Heart right ventricle (tissue), 16 donors: ENCODE measurements at regions not wholly inside any gene's neighbourhood (a gene's known extent, or its start where the extent isn't known, plus 50 kb on each side); places are given as distances from the start of the nearest gene placed in this dataset.

Experiments
- ATAC-seq, 8 donors: fragments of 200-7000 bp; cut with Tn5 transposase; one replicate each; pipeline ENCODE4 v1.9.1; 2020; ENCODE audit warnings: mild to moderate bottlenecking in 8 of 8, moderate library complexity in 8 of 8, moderate number of reproducible peaks in 1 of 8
- DNase-seq, 2 donors: peaks; one replicate each; pipeline ENCODE4 v3.0.0-alpha.2; 2020
- H3K27ac ChIP-seq, 10 donors: fragments of 200-600 bp; sonication (generic) in 2 of 10; one replicate each; pipeline versions ENCODE4 v1.5.0 to v1.8.0; 2020 to 2022; ENCODE audit warnings: mild to moderate bottlenecking in 3 of 10
- H3K27me3 ChIP-seq, 7 donors: fragments of 200-600 bp; one replicate each; pipeline ENCODE4 v1.8.0; 2021 to 2022; ENCODE audit warnings: mild to moderate bottlenecking in 2 of 7
- H3K36me3 ChIP-seq, 9 donors: fragments of 200-600 bp; sonication (generic) in 1 of 9; one replicate each; pipeline versions ENCODE4 v1.5.0 to v1.8.0; 2020 to 2022; ENCODE audit warnings: mild to moderate bottlenecking in 2 of 9
- H3K4me1 ChIP-seq, 9 donors: fragments of 200-600 bp; sonication (generic) in 1 of 9; one replicate each; pipeline versions ENCODE4 v1.5.0 to v1.8.0; 2020 to 2022; ENCODE audit warnings: mild to moderate bottlenecking in 4 of 9
- H3K4me3 ChIP-seq, 10 donors: fragments of 200-600 bp; sonication (generic) in 2 of 10; one replicate each; pipeline versions ENCODE4 v1.5.0 to v1.8.0; 2020 to 2022; ENCODE audit warnings: mild to moderate bottlenecking in 7 of 10, moderate library complexity in 2 of 10
- H3K9me3 ChIP-seq, 11 donors: fragments of 200-600 bp in 10 of 11; sonication (generic) in 2 of 11; one replicate each; pipeline versions ENCODE4 v1.5.0 to v1.8.0; 2013 to 2022; ENCODE audit warnings: mild to moderate bottlenecking in 2 of 11, control low read depth in 1 of 11, moderate library complexity in 1 of 11
- WGBS, 2 donors: extraction: QIAGEN DNeasy Blood & Tissue Kit; methylation state at CpG; one replicate each; pipeline ENCODE4 v1.1.7; 2013; ENCODE audit warnings: inconsistent platforms in 1 of 2; 5-methylcytosine and 5-hydroxymethylcytosine counted together
- intact Hi-C, 10 donors: fragments of 100-400 bp; cut with DNase I; formaldehyde crosslinking; loops; one replicate each; pipeline versions ENCODE4 v1.11.1 to v1.14.2; 2022
- TF ChIP-seq, protein P1 (sequence below), 9 donors: fragments of 200-600 bp; sonication (generic) in 2 of 9; IDR thresholded peaks; one replicate each; pipeline versions ENCODE4 v1.5.0 to v1.8.0; 2021 to 2022; ENCODE audit warnings: antibody characterized with exemption in 9 of 9, mild to moderate bottlenecking in 5 of 9, moderate library complexity in 1 of 9
- donor health status: Arrhythmogenic right ventricular cardiomyopathy.
- donor health status: ischemic (EF 13 %, LVEDD 7.1; RV severe dilation, severe dysfunction).
- donor health status: healthy with polysubstance abuse.
- donor health status: DM: no; HTN: yes; CAD: no.
- donor health status: DM: no; HTN: no; CAD: no.
- donor health status: ischemic (EF 25% LVEDD 6.9; RV normal size, moderate dysfunction).
- donor health status: ischemic (EF 25% LVEDD 5.7; RV mildly dilated, moderate dysfunction).
- donor health status: healthy.
- donor health status: DM: yes; HTN: yes; CAD: no.
- donor health status: Ischemic cardiomyopathy.
- donor health status: ischemic (EF 35%, LVEDD 5.7; RV mildly dilated, moderate dysfunction).
- donor health status: nonischemic (EF 11% LVEDD 7.7; RV severe dilation, severe dysfunction).
- donor health status: DM: yes; HTN: yes; CAD: no.
- donor health status: PGD.
- donor health status: ischemic (EF 29% LVEDD 5.4; RV normal size, mild dysfunction).
- donor health status: nonischemic (EF 23%, LVEDD 6.1; RV moderate dilation, normal function).

DNA sequence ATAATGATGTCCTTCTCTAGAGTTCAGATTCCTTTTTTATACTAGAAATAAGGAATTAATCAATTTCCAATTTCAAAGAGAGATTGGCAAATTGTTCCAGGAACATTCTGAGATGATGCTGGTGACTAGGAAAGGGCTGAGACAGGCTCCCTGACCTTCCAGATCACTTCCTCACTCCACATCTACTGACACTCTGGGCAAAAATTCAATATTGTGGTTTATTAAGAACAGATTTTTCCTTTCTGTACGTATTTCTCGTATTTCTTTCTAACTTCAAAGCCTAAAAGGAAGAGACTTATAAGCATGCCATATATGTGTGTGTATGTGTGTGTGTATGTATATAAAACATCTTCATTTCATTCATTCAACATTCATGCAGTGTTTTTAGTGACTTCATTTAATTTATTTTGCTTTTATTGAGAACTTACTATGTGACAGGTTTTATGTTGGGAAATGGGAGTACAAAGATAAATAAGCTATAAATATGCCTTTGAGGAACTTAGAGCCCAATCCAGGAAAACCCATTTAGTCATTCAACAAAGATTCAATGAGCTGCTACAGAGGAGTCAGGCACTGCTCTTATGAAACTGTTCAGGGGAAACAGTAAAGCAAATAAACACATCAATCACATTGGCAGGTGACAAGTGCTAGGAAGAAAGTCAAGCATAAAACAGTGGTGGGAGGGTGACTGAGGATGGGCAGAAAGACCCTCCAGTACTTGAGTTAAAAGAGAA, 137.9 kb downstream of the RDH14 start:
- Histone ChIP-seq H3K27ac (no peak overlapping the region), H3K27me3 (no peaks in the 10 kb centered on the region), H3K9me3 (no peaks in the 10 kb centered on the region), H3K36me3 (no peaks in the 10 kb centered on the region), H3K4me1 (no peaks in the 10 kb centered on the region), H3K4me3 (no peak overlapping the region)
- no peak for ATAC-seq
- no peak for DNase-seq
- TF ChIP-seq, protein P1, sequence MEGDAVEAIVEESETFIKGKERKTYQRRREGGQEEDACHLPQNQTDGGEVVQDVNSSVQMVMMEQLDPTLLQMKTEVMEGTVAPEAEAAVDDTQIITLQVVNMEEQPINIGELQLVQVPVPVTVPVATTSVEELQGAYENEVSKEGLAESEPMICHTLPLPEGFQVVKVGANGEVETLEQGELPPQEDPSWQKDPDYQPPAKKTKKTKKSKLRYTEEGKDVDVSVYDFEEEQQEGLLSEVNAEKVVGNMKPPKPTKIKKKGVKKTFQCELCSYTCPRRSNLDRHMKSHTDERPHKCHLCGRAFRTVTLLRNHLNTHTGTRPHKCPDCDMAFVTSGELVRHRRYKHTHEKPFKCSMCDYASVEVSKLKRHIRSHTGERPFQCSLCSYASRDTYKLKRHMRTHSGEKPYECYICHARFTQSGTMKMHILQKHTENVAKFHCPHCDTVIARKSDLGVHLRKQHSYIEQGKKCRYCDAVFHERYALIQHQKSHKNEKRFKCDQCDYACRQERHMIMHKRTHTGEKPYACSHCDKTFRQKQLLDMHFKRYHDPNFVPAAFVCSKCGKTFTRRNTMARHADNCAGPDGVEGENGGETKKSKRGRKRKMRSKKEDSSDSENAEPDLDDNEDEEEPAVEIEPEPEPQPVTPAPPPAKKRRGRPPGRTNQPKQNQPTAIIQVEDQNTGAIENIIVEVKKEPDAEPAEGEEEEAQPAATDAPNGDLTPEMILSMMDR (IDR thresholded peaks at IDR 0.05): no peak
- intact Hi-C loops: no loop called here
- WGBS, 2 donors: 67 to 82% methylated on average over 2 of the region's 2 CpGs

DNA sequence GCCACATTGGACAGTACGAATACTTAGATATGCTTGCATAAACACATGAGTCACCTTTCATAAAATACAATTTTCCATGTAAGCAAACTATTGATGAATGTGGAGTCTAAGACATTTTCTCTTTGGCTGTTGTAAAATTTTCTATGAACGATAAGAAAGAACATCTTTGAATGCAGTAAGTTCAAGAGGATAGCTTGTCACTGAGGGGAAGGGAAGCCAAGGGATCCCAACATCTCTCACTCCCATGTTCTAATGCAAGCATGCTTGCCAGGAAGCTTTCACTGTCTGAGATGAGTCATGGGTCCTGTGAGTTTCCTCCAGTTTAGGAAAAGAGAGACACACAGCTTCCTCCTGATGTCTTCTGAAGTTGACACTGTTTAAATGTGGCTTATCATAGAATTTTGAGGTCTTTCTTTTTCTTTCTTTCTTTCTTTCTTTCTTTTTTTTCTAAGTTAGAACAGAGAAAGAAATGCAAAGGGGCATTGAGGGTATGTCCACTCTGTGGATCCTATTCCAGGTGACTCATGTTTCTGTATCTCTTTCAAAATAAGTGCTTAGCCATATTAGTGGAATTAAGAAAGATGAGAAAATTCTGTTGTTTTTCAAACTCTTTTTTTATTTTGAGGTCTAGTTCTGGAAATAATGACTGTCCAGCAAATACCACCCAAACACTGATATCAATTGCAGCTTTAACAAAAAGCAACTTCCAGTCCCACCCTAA, 146.6 kb downstream of the RDH14 start:
- peak in 1 of 2 donors; percentile 13 for DNase-seq
- 51 to 65% methylated on average over 2 of the region's 2 CpGs for WGBS, 2 donors
- no peaks in the 10 kb centered on the region for H3K4me1 ChIP-seq

DNA sequence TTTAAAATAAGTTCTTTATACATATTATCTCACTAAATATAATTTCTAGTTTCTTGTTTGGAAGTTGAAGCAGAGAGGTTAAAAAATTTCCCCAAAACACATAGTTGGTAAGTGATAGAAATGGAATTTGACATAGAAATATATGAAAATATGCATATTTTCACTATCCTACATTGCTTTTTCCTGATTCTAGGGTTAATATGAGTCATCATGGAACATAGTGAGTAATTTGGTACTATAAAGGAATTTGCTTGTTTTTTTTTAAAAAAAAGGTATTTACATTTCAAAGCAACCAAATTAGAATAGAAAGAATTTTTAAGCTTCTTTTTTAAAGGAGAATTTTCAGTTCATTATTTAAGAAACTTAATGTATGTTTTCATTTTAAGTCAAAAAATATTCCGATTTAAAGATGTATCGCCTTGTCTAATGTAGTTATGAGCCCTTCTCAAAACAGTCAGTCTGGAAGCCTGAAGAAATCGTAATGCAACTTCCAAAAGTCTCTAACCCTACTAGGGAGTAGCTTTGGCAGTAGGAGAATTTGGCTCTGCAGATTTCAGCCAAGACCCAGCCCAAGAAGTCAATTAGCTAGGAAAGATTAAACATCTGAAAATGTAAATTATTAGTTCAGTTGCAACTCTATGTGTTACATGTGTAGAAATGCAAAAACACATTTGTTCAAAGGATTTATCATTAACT, 147.3 kb downstream of the RDH14 start:
- Histone ChIP-seq H3K9me3 (peaks cover 0 to 5% (median 0%) of the 10 kb centered on the region in 11 donors), H3K4me3 (no peak overlapping the region), H3K4me1 (no peaks in the 10 kb centered on the region), H3K27me3 (no peaks in the 10 kb centered on the region), H3K36me3 (no peaks in the 10 kb centered on the region), H3K27ac (peak overlapping the region in 2 of 10 donors; percentile 8 to 46)
- no peak for DNase-seq
- whole genome bisulfite sequencing, 2 donors: 77 to 84% methylated on average over 3 of the region's 3 CpGs
- peak in 3 of 8 donors; percentile 33 to 71 (median 67) for ATAC-seq
- TF ChIP-seq, protein P1 (IDR thresholded peaks at IDR 0.05): no peak
- intact Hi-C loops: no loop called here

More for the DNA sequence above, 146.6 kb downstream of the RDH14 start:
- TF ChIP-seq, protein P1 (IDR thresholded peaks at IDR 0.05): no peak
- intact Hi-C loops: no loop called here
- Histone ChIP-seq H3K9me3 (no peaks in the 10 kb centered on the region), H3K4me3 (no peak overlapping the region), H3K27ac (peak overlapping the region in 5 of 10 donors; percentile 6 to 46 (median 10)), H3K27me3 (no peaks in the 10 kb centered on the region), H3K36me3 (no peaks in the 10 kb centered on the region)
- peak in 7 of 8 donors; percentile 57 to 94 (median 83) for ATAC-seq

DNA sequence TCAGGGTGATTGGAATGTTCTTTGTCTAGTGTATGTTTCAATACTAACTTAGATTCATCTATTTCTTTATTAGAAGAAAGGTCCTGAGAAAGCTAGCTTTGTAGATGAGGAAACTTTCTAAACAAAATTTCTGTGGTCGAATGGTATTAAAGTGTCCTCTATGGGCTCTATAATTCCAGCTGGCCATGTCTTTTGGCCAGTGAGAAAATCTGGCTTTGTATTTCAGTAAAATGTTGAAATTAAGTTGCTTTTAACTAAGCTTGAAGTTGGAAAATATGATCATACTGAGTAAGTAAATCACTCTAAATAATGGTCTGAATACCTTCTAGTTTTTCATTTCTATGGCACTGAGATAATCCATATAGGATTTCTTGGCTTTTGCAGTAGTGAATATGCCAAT, 148.8 kb downstream of the RDH14 start:
- DNase-seq (no peak), ATAC-seq (no peak)
- TF ChIP-seq, protein P1 (IDR thresholded peaks at IDR 0.05): no peak
- peaks cover 0 to 7% (median 0%) of the 10 kb centered on the region in 11 donors for H3K9me3 ChIP-seq
- H3K4me3 ChIP-seq: no peak overlapping the region
- 64 to 78% methylated on average over 1 of the region's 1 CpG for WGBS, 2 donors
- no peaks in the 10 kb centered on the region for H3K4me1 ChIP-seq
- H3K36me3 ChIP-seq: no peaks in the 10 kb centered on the region
- intact Hi-C loops: no loop called here
- H3K27me3 ChIP-seq: no peaks in the 10 kb centered on the region
- H3K27ac ChIP-seq: no peak overlapping the region
